ENCODE measurements at regions not wholly inside any gene's neighbourhood (a gene's known extent, or its start where the extent isn't known, plus 50 kb on each side); places are given as distances from the start of the nearest gene placed in this dataset.

GRCh38 chr1:5324883-5325282, 667.3 kb downstream of the NPHP4 start:
- Histone ChIP-seq H4K20me1 (ENCODE audit: insufficient read depth, low read length) (no peaks in the 10 kb centered on the region), H3K36me3 (ENCODE audit: insufficient read depth, low read length) (no peaks in the 10 kb centered on the region), H3K4me3 (ENCODE audit: insufficient read depth, low read length) (no peak overlapping the region), H3K79me2 (ENCODE audit: insufficient read depth, low read length) (no peaks in the 10 kb centered on the region), H3K4me2 (ENCODE audit: insufficient read depth, low read length) (no peak overlapping the region), H3K27ac (ENCODE audit: low read depth, low read length) (no peak overlapping the region), H3K27me3 (ENCODE audit: insufficient read depth, low read length) (no peaks in the 10 kb centered on the region), H3K9me3 (ENCODE audit: low read depth, low read length) (peaks cover 4% of the 10 kb centered on the region), H3K4me1 (ENCODE audit: insufficient read depth, low read length) (no peaks in the 10 kb centered on the region), H2AFZ (ENCODE audit: low read length) (no peak overlapping the region)
- no peak for TF ChIP-seq CTCF (IDR thresholded peaks at IDR 0.05; ENCODE audit: extremely low read depth, low read depth, low read length)
- no peak for DNase-seq (ENCODE audit: insufficient read length, low spot score, missing footprints)

DNA sequence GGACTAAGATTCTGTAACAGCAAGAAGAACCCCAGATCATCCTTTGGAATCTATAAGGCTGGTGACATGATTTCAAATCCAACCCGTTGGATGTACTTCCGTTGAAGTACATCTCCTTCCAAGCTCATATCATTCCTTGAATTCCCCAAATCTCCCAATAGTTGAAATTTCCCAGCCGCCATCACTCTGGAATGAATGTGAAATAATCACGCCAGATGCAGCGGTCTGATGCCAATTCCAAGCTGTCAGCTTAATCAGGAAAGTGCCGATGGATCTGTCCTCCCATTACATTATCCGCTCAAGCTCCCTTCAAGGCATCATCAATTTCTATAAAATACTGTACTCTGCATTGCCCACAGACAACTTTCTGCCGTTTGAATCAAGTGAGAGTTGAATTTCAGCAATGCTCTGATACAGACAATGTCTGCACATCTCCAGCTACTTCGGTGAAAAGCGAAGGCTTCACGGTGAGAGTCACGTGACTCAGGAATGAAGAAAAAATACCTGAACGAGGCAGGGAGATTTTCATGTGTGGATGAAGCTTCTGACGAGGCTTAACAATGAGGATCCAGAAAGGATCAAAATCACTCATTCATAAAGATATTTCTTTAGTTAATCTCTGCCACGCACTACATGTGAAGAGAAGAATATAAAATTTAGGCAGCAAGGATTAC, 663.9 kb downstream of the AJAP1 start:
- Histone ChIP-seq H3K4me2 (ENCODE audit: insufficient read depth, low read length) (no peak overlapping the region), H3K4me1 (ENCODE audit: insufficient read depth, low read length) (no peaks in the 10 kb centered on the region), H3K36me3 (ENCODE audit: insufficient read depth, low read length) (no peaks in the 10 kb centered on the region), H3K79me2 (ENCODE audit: insufficient read depth, low read length) (no peaks in the 10 kb centered on the region), H3K27me3 (ENCODE audit: insufficient read depth, low read length) (no peaks in the 10 kb centered on the region), H3K9me3 (ENCODE audit: low read depth, low read length) (no peaks in the 10 kb centered on the region), H4K20me1 (ENCODE audit: insufficient read depth, low read length) (no peaks in the 10 kb centered on the region), H2AFZ (ENCODE audit: low read length) (no peak overlapping the region), H3K27ac (ENCODE audit: low read depth, low read length) (no peak overlapping the region), H3K4me3 (ENCODE audit: insufficient read depth, low read length) (no peak overlapping the region)
- no peak for TF ChIP-seq CTCF (IDR thresholded peaks at IDR 0.05; ENCODE audit: extremely low read depth, low read depth, low read length)
- no peak for DNase-seq (ENCODE audit: insufficient read length, low spot score, missing footprints)

DNA sequence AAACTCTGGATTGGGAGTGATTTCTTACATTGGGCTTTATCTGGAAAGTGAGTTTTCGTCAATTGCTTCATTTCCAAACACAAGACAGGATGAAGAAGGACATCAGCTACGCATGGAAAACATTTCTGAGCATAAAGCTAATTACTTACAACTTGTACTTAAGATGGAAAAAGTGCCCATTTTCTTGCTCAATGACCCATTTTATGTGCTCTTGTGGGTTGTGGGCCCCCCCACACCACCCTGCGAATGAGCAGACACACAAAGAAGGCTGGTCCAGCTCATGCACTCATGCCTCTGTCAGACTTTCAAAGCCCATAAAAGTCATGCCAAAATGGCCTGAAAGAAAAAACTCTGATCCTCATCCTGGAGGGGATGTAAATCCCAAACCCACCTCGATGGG, 663.0 kb downstream of the AJAP1 start:
- H3K9me3 ChIP-seq (ENCODE audit: low read depth, low read length) = no peaks in the 10 kb centered on the region
- no peaks in the 10 kb centered on the region for H3K4me1 ChIP-seq (ENCODE audit: insufficient read depth, low read length)
- no peaks in the 10 kb centered on the region for H3K36me3 ChIP-seq (ENCODE audit: insufficient read depth, low read length)
- DNase-seq (ENCODE audit: insufficient read length, low spot score, missing footprints) = no peak
- H2AFZ ChIP-seq (ENCODE audit: low read length) = no peak overlapping the region
- no peak for TF ChIP-seq CTCF (IDR thresholded peaks at IDR 0.05; ENCODE audit: extremely low read depth, low read depth, low read length)
- H3K79me2 ChIP-seq (ENCODE audit: insufficient read depth, low read length) = no peaks in the 10 kb centered on the region
- H3K27me3 ChIP-seq (ENCODE audit: insufficient read depth, low read length) = no peaks in the 10 kb centered on the region
- H4K20me1 ChIP-seq (ENCODE audit: insufficient read depth, low read length) = no peaks in the 10 kb centered on the region
- no peak overlapping the region for H3K27ac ChIP-seq (ENCODE audit: low read depth, low read length)
- no peak overlapping the region for H3K4me2 ChIP-seq (ENCODE audit: insufficient read depth, low read length)
- no peak overlapping the region for H3K4me3 ChIP-seq (ENCODE audit: insufficient read depth, low read length)

DNA sequence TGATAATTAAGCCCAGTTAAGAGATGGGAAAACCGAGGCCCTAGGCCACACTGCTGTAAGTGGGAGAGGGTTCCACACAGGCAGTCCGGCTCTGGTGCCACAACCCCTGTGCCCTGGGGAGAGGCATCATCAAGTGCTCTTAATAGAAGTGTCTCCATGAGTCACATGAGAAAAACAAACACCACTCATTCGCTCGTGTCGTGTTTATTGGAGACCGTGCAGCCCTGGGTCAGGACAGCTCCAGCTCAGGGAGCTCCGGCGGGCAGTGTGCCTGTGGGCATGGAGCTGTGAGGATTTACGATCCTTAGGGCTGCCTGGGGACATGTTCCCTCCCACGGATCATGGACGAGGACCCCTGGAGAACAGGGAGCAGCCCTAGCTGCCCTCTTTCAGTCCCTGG, 658.5 kb downstream of the AJAP1 start:
- TF ChIP-seq CTCF (IDR thresholded peaks at IDR 0.05; ENCODE audit: extremely low read depth, low read depth, low read length) = no peak
- Histone ChIP-seq H4K20me1 (ENCODE audit: insufficient read depth, low read length) (no peaks in the 10 kb centered on the region), H3K4me2 (ENCODE audit: insufficient read depth, low read length) (no peak overlapping the region), H3K27me3 (ENCODE audit: insufficient read depth, low read length) (no peaks in the 10 kb centered on the region), H3K36me3 (ENCODE audit: insufficient read depth, low read length) (no peaks in the 10 kb centered on the region), H3K4me1 (ENCODE audit: insufficient read depth, low read length) (no peaks in the 10 kb centered on the region), H2AFZ (ENCODE audit: low read length) (no peak overlapping the region), H3K79me2 (ENCODE audit: insufficient read depth, low read length) (no peaks in the 10 kb centered on the region), H3K27ac (ENCODE audit: low read depth, low read length) (no peak overlapping the region), H3K4me3 (ENCODE audit: insufficient read depth, low read length) (no peak overlapping the region), H3K9me3 (ENCODE audit: low read depth, low read length) (no peaks in the 10 kb centered on the region)
- DNase-seq (ENCODE audit: insufficient read length, low spot score, missing footprints) = no peak
